ENCODE measurements at regions not wholly inside any gene's neighbourhood (a gene's known extent, or its start where the extent isn't known, plus 50 kb on each side); places are given as distances from the start of the nearest gene placed in this dataset.

DNA sequence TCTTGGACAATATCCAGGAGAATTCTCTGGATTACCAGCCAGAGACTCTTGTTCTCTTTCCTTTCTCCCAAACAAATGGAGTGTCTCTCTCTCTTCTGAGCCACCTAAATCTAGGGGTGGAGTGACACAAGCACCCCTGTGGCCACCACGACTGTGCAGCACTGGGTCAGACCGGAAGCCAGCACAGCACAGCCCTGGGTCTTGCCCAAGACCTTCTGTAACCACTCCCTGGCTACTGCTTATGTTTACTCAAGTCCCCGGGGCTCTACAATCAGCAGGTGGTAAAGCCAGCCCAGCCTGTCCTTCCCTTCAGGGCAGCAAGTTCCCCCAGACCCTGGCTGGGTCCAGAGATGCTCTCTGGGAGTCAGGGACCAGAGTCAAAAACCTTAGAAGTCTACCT, 110.0 kb upstream of the TUT7 start:
- no peaks in the 10 kb centered on the region for H3K36me3 ChIP-seq
- no peak for DNase-seq (ENCODE audit: low spot score in 2 of 2)
- intact Hi-C loops (cut with DNase I): no loop called here
- no peaks in the 10 kb centered on the region for H3K4me1 ChIP-seq
- H3K4me3 ChIP-seq: no peak overlapping the region
- TF ChIP-seq, protein P1, sequence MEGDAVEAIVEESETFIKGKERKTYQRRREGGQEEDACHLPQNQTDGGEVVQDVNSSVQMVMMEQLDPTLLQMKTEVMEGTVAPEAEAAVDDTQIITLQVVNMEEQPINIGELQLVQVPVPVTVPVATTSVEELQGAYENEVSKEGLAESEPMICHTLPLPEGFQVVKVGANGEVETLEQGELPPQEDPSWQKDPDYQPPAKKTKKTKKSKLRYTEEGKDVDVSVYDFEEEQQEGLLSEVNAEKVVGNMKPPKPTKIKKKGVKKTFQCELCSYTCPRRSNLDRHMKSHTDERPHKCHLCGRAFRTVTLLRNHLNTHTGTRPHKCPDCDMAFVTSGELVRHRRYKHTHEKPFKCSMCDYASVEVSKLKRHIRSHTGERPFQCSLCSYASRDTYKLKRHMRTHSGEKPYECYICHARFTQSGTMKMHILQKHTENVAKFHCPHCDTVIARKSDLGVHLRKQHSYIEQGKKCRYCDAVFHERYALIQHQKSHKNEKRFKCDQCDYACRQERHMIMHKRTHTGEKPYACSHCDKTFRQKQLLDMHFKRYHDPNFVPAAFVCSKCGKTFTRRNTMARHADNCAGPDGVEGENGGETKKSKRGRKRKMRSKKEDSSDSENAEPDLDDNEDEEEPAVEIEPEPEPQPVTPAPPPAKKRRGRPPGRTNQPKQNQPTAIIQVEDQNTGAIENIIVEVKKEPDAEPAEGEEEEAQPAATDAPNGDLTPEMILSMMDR (IDR thresholded peaks at IDR 0.05): no peak
- H3K27me3 ChIP-seq: no peaks in the 10 kb centered on the region
- H3K27ac ChIP-seq: no peak overlapping the region
- no peaks in the 10 kb centered on the region for H3K9me3 ChIP-seq

DNA sequence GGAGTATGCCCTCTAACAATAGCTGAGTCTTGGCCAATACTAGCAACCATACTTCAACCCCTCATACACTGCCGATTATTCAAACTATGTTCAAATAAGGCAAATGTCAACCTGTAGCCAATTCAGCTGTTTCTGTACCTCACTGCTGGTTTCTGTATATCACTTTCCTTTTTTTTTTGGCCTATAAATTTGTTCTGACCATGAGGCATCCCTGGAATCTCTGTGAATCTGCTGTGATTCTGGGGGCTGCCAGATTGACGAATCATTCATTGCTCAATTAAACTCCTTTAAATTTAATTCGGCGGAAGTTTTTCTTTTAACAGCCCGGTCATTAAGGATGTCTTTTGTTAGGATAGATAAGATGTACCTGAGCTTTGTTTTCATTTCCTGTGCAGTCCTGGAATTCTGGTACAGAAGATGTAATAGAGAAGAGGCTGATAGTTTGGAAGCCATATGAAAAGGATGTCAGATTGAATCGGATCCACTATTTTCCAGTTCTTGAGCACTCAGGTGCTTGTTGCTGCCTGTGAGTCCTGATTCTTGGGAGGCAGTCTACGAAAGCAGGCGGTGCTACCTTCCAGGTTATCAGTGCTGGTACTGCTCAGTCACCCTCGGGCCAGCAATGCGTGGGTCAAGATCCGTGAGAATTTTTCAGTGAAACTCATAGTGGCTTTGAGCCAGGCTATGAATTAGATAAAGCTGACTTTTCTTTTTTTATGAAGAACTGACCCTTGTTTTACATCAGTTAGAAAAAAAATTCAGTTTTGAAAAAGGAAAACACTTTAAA, 106.2 kb upstream of the TUT7 start:
- Histone ChIP-seq H3K27ac (no peak overlapping the region), H3K36me3 (no peaks in the 10 kb centered on the region), H3K9me3 (no peaks in the 10 kb centered on the region), H3K4me1 (no peaks in the 10 kb centered on the region), H3K4me3 (no peak overlapping the region), H3K27me3 (no peaks in the 10 kb centered on the region)
- TF ChIP-seq, protein P1 (IDR thresholded peaks at IDR 0.05): no peak
- intact Hi-C loops (cut with DNase I): no loop called here
- no peak for DNase-seq (ENCODE audit: low spot score in 2 of 2)

DNA sequence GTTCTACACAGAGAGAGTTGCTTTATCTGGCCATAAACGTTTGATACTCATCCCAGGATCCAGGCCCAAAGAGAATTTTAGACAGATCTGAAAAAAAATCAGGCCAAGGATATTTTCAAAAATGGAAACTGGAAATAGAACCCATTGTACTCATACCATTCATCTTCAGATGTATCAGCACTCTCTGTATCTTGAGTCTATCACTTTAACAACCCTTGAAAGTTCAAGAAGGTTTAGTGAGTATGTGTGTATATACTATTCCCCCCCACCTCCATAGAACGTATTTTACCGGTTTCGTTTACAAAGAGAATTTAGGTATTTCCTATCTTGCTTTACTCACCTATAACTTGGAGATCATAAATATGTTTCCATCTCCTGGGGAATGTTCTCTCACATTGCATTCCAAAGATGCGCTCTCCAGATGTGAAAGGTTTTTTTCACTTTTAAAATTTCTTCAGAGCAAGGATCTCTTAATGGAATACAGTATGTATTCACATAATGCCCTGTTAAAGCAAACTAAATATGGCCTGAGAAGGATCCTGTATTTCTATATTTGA, 105.5 kb upstream of the TUT7 start:
- TF ChIP-seq, protein P1 (IDR thresholded peaks at IDR 0.05): no peak
- H3K27ac ChIP-seq: no peak overlapping the region
- H3K36me3 ChIP-seq: no peaks in the 10 kb centered on the region
- H3K4me1 ChIP-seq: no peaks in the 10 kb centered on the region
- H3K4me3 ChIP-seq: no peak overlapping the region
- intact Hi-C loops (cut with DNase I): no loop called here
- H3K27me3 ChIP-seq: no peaks in the 10 kb centered on the region
- DNase-seq (ENCODE audit: low spot score in 2 of 2): no peak
- H3K9me3 ChIP-seq: no peaks in the 10 kb centered on the region

DNA sequence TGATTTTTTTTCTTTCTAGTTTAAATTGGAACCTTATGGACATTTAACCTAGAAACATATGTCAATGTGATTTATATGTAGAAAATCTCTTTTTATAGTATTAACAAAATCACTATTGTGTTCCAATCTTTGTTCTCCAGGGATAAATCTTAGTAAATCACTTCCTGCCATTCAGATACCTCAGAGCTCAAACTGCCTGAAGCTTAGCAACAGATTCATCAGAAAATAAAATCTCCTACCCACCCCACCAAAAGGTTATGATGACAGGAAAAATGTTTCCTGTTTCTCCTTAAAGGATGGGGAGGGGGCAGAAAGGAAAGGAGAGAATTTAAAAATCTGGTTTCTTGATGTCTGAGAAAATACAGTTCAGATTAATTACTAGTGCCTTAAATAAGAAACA, 105.0 kb upstream of the TUT7 start:
- Histone ChIP-seq H3K9me3 (no peaks in the 10 kb centered on the region), H3K36me3 (no peaks in the 10 kb centered on the region), H3K4me1 (no peaks in the 10 kb centered on the region), H3K4me3 (no peak overlapping the region), H3K27ac (no peak overlapping the region), H3K27me3 (no peaks in the 10 kb centered on the region)
- DNase-seq (ENCODE audit: low spot score in 2 of 2): no peak
- TF ChIP-seq, protein P1 (IDR thresholded peaks at IDR 0.05): no peak
- intact Hi-C loops (cut with DNase I): no loop called here

DNA sequence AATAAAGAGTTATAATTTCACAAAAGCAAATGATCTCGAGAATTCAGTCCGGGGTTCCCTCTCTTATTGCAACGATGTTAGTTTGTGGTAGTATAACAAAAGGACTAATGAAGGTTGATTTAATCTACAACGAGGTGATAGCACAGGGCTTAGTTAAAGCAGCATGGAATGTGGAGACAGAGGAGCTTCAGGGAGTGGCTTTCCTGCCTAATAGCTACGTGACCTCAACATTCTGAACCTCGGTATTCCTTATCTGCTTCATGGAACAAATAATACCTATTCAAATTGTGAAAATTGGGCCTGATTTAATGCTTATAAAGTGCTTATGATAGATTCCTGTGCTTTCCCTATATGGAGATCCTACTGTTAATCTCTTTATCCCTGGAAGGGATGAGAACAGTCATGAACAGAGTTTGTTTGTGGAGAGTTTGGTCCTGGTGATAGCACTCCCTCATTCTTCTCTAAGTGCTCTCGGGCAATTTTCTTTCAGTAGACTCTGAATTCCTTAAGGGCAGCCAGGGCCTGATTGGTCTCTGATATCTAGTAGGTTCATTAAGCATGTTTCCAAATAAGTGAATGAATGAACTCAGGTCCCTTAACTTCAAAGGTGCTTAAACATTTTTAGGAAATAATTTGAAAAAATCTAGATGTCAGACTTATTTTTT, 104.1 kb upstream of the TUT7 start:
- no peaks in the 10 kb centered on the region for H3K9me3 ChIP-seq
- H3K27ac ChIP-seq: no peak overlapping the region
- no peaks in the 10 kb centered on the region for H3K4me1 ChIP-seq
- no peaks in the 10 kb centered on the region for H3K27me3 ChIP-seq
- H3K36me3 ChIP-seq: no peaks in the 10 kb centered on the region
- intact Hi-C loops (cut with DNase I): no loop called here
- DNase-seq (ENCODE audit: low spot score in 2 of 2): no peak
- TF ChIP-seq, protein P1 (IDR thresholded peaks at IDR 0.05): no peak
- H3K4me3 ChIP-seq: no peak overlapping the region
